Activated CD4-positive, alpha-beta T cell treated with anti-CD3 and anti-CD28 coated beads, Interleukin-2, amount 10 ng/mL, durations not matched to agents 24 days and 14 days (primary cell): ENCODE measurements at regions not wholly inside any gene's neighbourhood (a gene's known extent, or its start where the extent isn't known, plus 50 kb on each side); places are given as distances from the start of the nearest gene placed in this dataset.

Source experiments
- DNase-seq: peaks from one replicate; pipeline ENCODE4 v3.0.0; 2022
- H3K27ac Mint-ChIP-seq: one replicate; pipeline ENCODE4 v1.8.0; 2022; ENCODE audit warnings: mild to moderate bottlenecking, mixed read lengths
- H3K27me3 Mint-ChIP-seq: one replicate; pipeline ENCODE4 v1.8.0; 2022; ENCODE audit warnings: mixed read lengths
- H3K36me3 Mint-ChIP-seq: one replicate; pipeline ENCODE4 v1.8.0; 2022; ENCODE audit warnings: low read depth, mild to moderate bottlenecking, mixed read lengths
- H3K4me1 Mint-ChIP-seq: one replicate; pipeline ENCODE4 v1.8.0; 2021; ENCODE audit warnings: mixed read lengths
- H3K4me3 Mint-ChIP-seq: one replicate; pipeline ENCODE4 v1.8.0; 2022; ENCODE audit warnings: mild to moderate bottlenecking, moderate library complexity, mixed read lengths
- H3K9me3 Mint-ChIP-seq: one replicate; pipeline ENCODE4 v1.8.0; 2021; ENCODE audit warnings: mixed read lengths
- intact Hi-C: fragments of 100-400 bp; cut with micrococcal nuclease; formaldehyde crosslinking; loops from one replicate; pipeline ENCODE4 v1.15.1; 2023

GRCh38 chr4:104418286-104418685, 76.4 kb downstream of the CXXC4 start:
- intact Hi-C loops = no loop called here
- Mint-ChIP-seq H3K9me3 (no peaks in the 10 kb centered on the region), H3K36me3 (no peaks in the 10 kb centered on the region), H3K27me3 (no peaks in the 10 kb centered on the region), H3K4me3 (no peak overlapping the region), H3K27ac (no peak overlapping the region), H3K4me1 (no peaks in the 10 kb centered on the region)
- DNase-seq = no peak

GRCh38 chr4:104417357-104417882, 77.3 kb downstream of the CXXC4 start:
- no peak overlapping the region for H3K27ac Mint-ChIP-seq
- H3K9me3 Mint-ChIP-seq = no peaks in the 10 kb centered on the region
- no peaks in the 10 kb centered on the region for H3K27me3 Mint-ChIP-seq
- no peak overlapping the region for H3K4me3 Mint-ChIP-seq
- DNase-seq = no peak
- no peaks in the 10 kb centered on the region for H3K36me3 Mint-ChIP-seq
- no peaks in the 10 kb centered on the region for H3K4me1 Mint-ChIP-seq
- intact Hi-C loops = no loop called here

- H3K4me3 Mint-ChIP-seq = no peak overlapping the region
- no peaks in the 10 kb centered on the region for H3K27me3 Mint-ChIP-seq
- no peaks in the 10 kb centered on the region for H3K9me3 Mint-ChIP-seq
- DNase-seq = no peak
- intact Hi-C loops = no loop called here
- H3K27ac Mint-ChIP-seq = no peak overlapping the region
- H3K4me1 Mint-ChIP-seq = no peaks in the 10 kb centered on the region
- no peaks in the 10 kb centered on the region for H3K36me3 Mint-ChIP-seq
Measured at GRCh38 chr4:104416725-104417356, 77.9 kb downstream of the CXXC4 start.

GRCh38 chr4:104413487-104413886, 81.2 kb downstream of the CXXC4 start:
- no peak for DNase-seq
- Mint-ChIP-seq H3K9me3 (no peaks in the 10 kb centered on the region), H3K4me1 (no peaks in the 10 kb centered on the region), H3K27me3 (no peaks in the 10 kb centered on the region), H3K4me3 (no peak overlapping the region), H3K36me3 (no peaks in the 10 kb centered on the region), H3K27ac (no peak overlapping the region)
- intact Hi-C loops = no loop called here

- Mint-ChIP-seq H3K27me3 (no peaks in the 10 kb centered on the region), H3K4me1 (no peaks in the 10 kb centered on the region), H3K4me3 (no peak overlapping the region), H3K27ac (no peak overlapping the region), H3K36me3 (no peaks in the 10 kb centered on the region), H3K9me3 (no peaks in the 10 kb centered on the region)
- intact Hi-C loops = no loop called here
- DNase-seq = no peak
Measured at GRCh38 chr4:104412344-104412743, 82.3 kb downstream of the CXXC4 start.

GRCh38 chr4:104411502-104411901, 83.2 kb downstream of the CXXC4 start:
- H3K4me1 Mint-ChIP-seq = no peaks in the 10 kb centered on the region
- no peak for DNase-seq
- no peaks in the 10 kb centered on the region for H3K36me3 Mint-ChIP-seq
- no peaks in the 10 kb centered on the region for H3K27me3 Mint-ChIP-seq
- H3K9me3 Mint-ChIP-seq = no peaks in the 10 kb centered on the region
- no peak overlapping the region for H3K4me3 Mint-ChIP-seq
- H3K27ac Mint-ChIP-seq = no peak overlapping the region
- intact Hi-C loops = no loop called here

- no peaks in the 10 kb centered on the region for H3K27me3 Mint-ChIP-seq
- H3K9me3 Mint-ChIP-seq = no peaks in the 10 kb centered on the region
Measured at GRCh38 chr4:104408878-104409277, 85.8 kb downstream of the CXXC4 start.

GRCh38 chr4:104404361-104404760, 90.3 kb downstream of the CXXC4 start:
- no peak overlapping the region for H3K27ac Mint-ChIP-seq
- DNase-seq = no peak
- no peaks in the 10 kb centered on the region for H3K9me3 Mint-ChIP-seq
- no peaks in the 10 kb centered on the region for H3K27me3 Mint-ChIP-seq
- H3K4me3 Mint-ChIP-seq = no peak overlapping the region
- H3K4me1 Mint-ChIP-seq = no peaks in the 10 kb centered on the region
- intact Hi-C loops = no loop called here
- no peaks in the 10 kb centered on the region for H3K36me3 Mint-ChIP-seq

More at GRCh38 chr4:104408878-104409277, 85.8 kb downstream of the CXXC4 start:
- H3K27ac Mint-ChIP-seq = no peak overlapping the region
- H3K4me1 Mint-ChIP-seq = no peaks in the 10 kb centered on the region
- no peak for DNase-seq
- H3K36me3 Mint-ChIP-seq = no peaks in the 10 kb centered on the region
- no peak overlapping the region for H3K4me3 Mint-ChIP-seq
- intact Hi-C loops = no loop called here

- Mint-ChIP-seq H3K4me3 (no peak overlapping the region), H3K36me3 (no peaks in the 10 kb centered on the region), H3K27ac (no peak overlapping the region), H3K27me3 (no peaks in the 10 kb centered on the region), H3K4me1 (no peaks in the 10 kb centered on the region), H3K9me3 (no peaks in the 10 kb centered on the region)
- DNase-seq = no peak
- intact Hi-C loops = no loop called here
Measured at GRCh38 chr4:104395168-104395614, 99.5 kb downstream of the CXXC4 start.

- H3K4me1 Mint-ChIP-seq = no peaks in the 10 kb centered on the region
- H3K27me3 Mint-ChIP-seq = no peaks in the 10 kb centered on the region
- no peak overlapping the region for H3K27ac Mint-ChIP-seq
- no peaks in the 10 kb centered on the region for H3K9me3 Mint-ChIP-seq
- H3K4me3 Mint-ChIP-seq = no peak overlapping the region
- H3K36me3 Mint-ChIP-seq = no peaks in the 10 kb centered on the region
- intact Hi-C loops = no loop called here
- DNase-seq = no peak
Measured at GRCh38 chr4:104394406-104395167, 100.1 kb downstream of the CXXC4 start.

- no peaks in the 10 kb centered on the region for H3K36me3 Mint-ChIP-seq
- no peak overlapping the region for H3K4me3 Mint-ChIP-seq
- no peaks in the 10 kb centered on the region for H3K9me3 Mint-ChIP-seq
- DNase-seq = no peak
- intact Hi-C loops = no loop called here
- H3K27ac Mint-ChIP-seq = no peak overlapping the region
- no peaks in the 10 kb centered on the region for H3K27me3 Mint-ChIP-seq
- H3K4me1 Mint-ChIP-seq = no peaks in the 10 kb centered on the region
Measured at GRCh38 chr4:104393655-104394324, 100.9 kb downstream of the CXXC4 start.

- Mint-ChIP-seq H3K27ac (no peak overlapping the region), H3K9me3 (peaks cover 9% of the 10 kb centered on the region), H3K36me3 (no peaks in the 10 kb centered on the region), H3K27me3 (no peaks in the 10 kb centered on the region), H3K4me1 (no peaks in the 10 kb centered on the region), H3K4me3 (no peak overlapping the region)
- intact Hi-C loops = no loop called here
- DNase-seq = no peak
Measured at GRCh38 chr4:104385713-104386112, 109.0 kb downstream of the CXXC4 start.

GRCh38 chr4:104382961-104383360, 111.7 kb downstream of the CXXC4 start:
- Mint-ChIP-seq H3K27ac (no peak overlapping the region), H3K4me1 (no peaks in the 10 kb centered on the region), H3K27me3 (no peaks in the 10 kb centered on the region), H3K9me3 (peaks cover 9% of the 10 kb centered on the region), H3K4me3 (no peak overlapping the region), H3K36me3 (no peaks in the 10 kb centered on the region)
- no peak for DNase-seq
- intact Hi-C loops = no loop called here

GRCh38 chr4:104381729-104382128, 113.0 kb downstream of the CXXC4 start:
- DNase-seq = no peak
- Mint-ChIP-seq H3K27ac (no peak overlapping the region), H3K4me3 (no peak overlapping the region), H3K36me3 (no peaks in the 10 kb centered on the region), H3K4me1 (no peaks in the 10 kb centered on the region), H3K27me3 (no peaks in the 10 kb centered on the region), H3K9me3 (peaks cover 9% of the 10 kb centered on the region)
- intact Hi-C loops = no loop called here
